ENCODE measurements at regions not wholly inside any gene's neighbourhood (a gene's known extent, or its start where the extent isn't known, plus 50 kb on each side); places are given as distances from the start of the nearest gene placed in this dataset.

GRCh38 chr10:128661404-128662197 is 535.4 kb upstream of the MKI67 start:
- TF ChIP-seq CTCF (IDR thresholded peaks at IDR 0.05; ENCODE audit: low read length) (no peak), EZH2 (IDR thresholded peaks at IDR 0.05; ENCODE audit: borderline replicate concordance, low read length) (no peak)
